Heart right ventricle (tissue), 16 donors: ENCODE measurements at regions not wholly inside any gene's neighbourhood (a gene's known extent, or its start where the extent isn't known, plus 50 kb on each side); places are given as distances from the start of the nearest gene placed in this dataset.

ENCODE experiments used
- ATAC-seq, 8 donors: fragments of 200-7000 bp; cut with Tn5 transposase; one replicate each; pipeline ENCODE4 v1.9.1; 2020; ENCODE audit warnings: mild to moderate bottlenecking in 8 of 8, moderate library complexity in 8 of 8, moderate number of reproducible peaks in 1 of 8
- DNase-seq, 2 donors: peaks; one replicate each; pipeline ENCODE4 v3.0.0-alpha.2; 2020
- H3K27ac ChIP-seq, 10 donors: fragments of 200-600 bp; sonication (generic) in 2 of 10; one replicate each; pipeline versions ENCODE4 v1.5.0 to v1.8.0; 2020 to 2022; ENCODE audit warnings: mild to moderate bottlenecking in 3 of 10
- H3K27me3 ChIP-seq, 7 donors: fragments of 200-600 bp; one replicate each; pipeline ENCODE4 v1.8.0; 2021 to 2022; ENCODE audit warnings: mild to moderate bottlenecking in 2 of 7
- H3K36me3 ChIP-seq, 9 donors: fragments of 200-600 bp; sonication (generic) in 1 of 9; one replicate each; pipeline versions ENCODE4 v1.5.0 to v1.8.0; 2020 to 2022; ENCODE audit warnings: mild to moderate bottlenecking in 2 of 9
- H3K4me1 ChIP-seq, 9 donors: fragments of 200-600 bp; sonication (generic) in 1 of 9; one replicate each; pipeline versions ENCODE4 v1.5.0 to v1.8.0; 2020 to 2022; ENCODE audit warnings: mild to moderate bottlenecking in 4 of 9
- H3K4me3 ChIP-seq, 10 donors: fragments of 200-600 bp; sonication (generic) in 2 of 10; one replicate each; pipeline versions ENCODE4 v1.5.0 to v1.8.0; 2020 to 2022; ENCODE audit warnings: mild to moderate bottlenecking in 7 of 10, moderate library complexity in 2 of 10
- H3K9me3 ChIP-seq, 11 donors: fragments of 200-600 bp in 10 of 11; sonication (generic) in 2 of 11; one replicate each; pipeline versions ENCODE4 v1.5.0 to v1.8.0; 2013 to 2022; ENCODE audit warnings: mild to moderate bottlenecking in 2 of 11, control low read depth in 1 of 11, moderate library complexity in 1 of 11
- WGBS, 2 donors: extraction: QIAGEN DNeasy Blood & Tissue Kit; methylation state at CpG; one replicate each; pipeline ENCODE4 v1.1.7; 2013; ENCODE audit warnings: inconsistent platforms in 1 of 2; 5-methylcytosine and 5-hydroxymethylcytosine counted together
- intact Hi-C, 10 donors: fragments of 100-400 bp; cut with DNase I; formaldehyde crosslinking; loops; one replicate each; pipeline versions ENCODE4 v1.11.1 to v1.14.2; 2022
- TF ChIP-seq, protein P1 (sequence below), 9 donors: fragments of 200-600 bp; sonication (generic) in 2 of 9; IDR thresholded peaks; one replicate each; pipeline versions ENCODE4 v1.5.0 to v1.8.0; 2021 to 2022; ENCODE audit warnings: antibody characterized with exemption in 9 of 9, mild to moderate bottlenecking in 5 of 9, moderate library complexity in 1 of 9
- donor health status: Arrhythmogenic right ventricular cardiomyopathy.
- donor health status: ischemic (EF 13 %, LVEDD 7.1; RV severe dilation, severe dysfunction).
- donor health status: healthy with polysubstance abuse.
- donor health status: DM: no; HTN: yes; CAD: no.
- donor health status: DM: no; HTN: no; CAD: no.
- donor health status: ischemic (EF 25% LVEDD 6.9; RV normal size, moderate dysfunction).
- donor health status: ischemic (EF 25% LVEDD 5.7; RV mildly dilated, moderate dysfunction).
- donor health status: healthy.
- donor health status: DM: yes; HTN: yes; CAD: no.
- donor health status: Ischemic cardiomyopathy.
- donor health status: ischemic (EF 35%, LVEDD 5.7; RV mildly dilated, moderate dysfunction).
- donor health status: nonischemic (EF 11% LVEDD 7.7; RV severe dilation, severe dysfunction).
- donor health status: DM: yes; HTN: yes; CAD: no.
- donor health status: PGD.
- donor health status: ischemic (EF 29% LVEDD 5.4; RV normal size, mild dysfunction).
- donor health status: nonischemic (EF 23%, LVEDD 6.1; RV moderate dilation, normal function).

GRCh38 chr5:62786099-62786498 lies 207.5 kb downstream of the LRRC70 start:
- H3K9me3 ChIP-seq, result peaks cover 0 to 2% (median 0%) of the 10 kb centered on the region in 11 donors
- H3K27me3 ChIP-seq, result no peaks in the 10 kb centered on the region
- H3K36me3 ChIP-seq, result no peaks in the 10 kb centered on the region
- intact Hi-C loops, result loop anchor here in 1 of 10 donors (10.0 kb wide), 1 partner anchor 321 kb away; no protein-coding TSS in a partner anchor
- DNase-seq (no peak), ATAC-seq (no peak)
- no peak overlapping the region for H3K27ac ChIP-seq
- 57% methylated on average over 1 of the region's 1 CpG for WGBS, 2 donors
- H3K4me3 ChIP-seq, result no peak overlapping the region
- TF ChIP-seq, protein P1, sequence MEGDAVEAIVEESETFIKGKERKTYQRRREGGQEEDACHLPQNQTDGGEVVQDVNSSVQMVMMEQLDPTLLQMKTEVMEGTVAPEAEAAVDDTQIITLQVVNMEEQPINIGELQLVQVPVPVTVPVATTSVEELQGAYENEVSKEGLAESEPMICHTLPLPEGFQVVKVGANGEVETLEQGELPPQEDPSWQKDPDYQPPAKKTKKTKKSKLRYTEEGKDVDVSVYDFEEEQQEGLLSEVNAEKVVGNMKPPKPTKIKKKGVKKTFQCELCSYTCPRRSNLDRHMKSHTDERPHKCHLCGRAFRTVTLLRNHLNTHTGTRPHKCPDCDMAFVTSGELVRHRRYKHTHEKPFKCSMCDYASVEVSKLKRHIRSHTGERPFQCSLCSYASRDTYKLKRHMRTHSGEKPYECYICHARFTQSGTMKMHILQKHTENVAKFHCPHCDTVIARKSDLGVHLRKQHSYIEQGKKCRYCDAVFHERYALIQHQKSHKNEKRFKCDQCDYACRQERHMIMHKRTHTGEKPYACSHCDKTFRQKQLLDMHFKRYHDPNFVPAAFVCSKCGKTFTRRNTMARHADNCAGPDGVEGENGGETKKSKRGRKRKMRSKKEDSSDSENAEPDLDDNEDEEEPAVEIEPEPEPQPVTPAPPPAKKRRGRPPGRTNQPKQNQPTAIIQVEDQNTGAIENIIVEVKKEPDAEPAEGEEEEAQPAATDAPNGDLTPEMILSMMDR (IDR thresholded peaks at IDR 0.05), result no peak
- no peaks in the 10 kb centered on the region for H3K4me1 ChIP-seq

DNA sequence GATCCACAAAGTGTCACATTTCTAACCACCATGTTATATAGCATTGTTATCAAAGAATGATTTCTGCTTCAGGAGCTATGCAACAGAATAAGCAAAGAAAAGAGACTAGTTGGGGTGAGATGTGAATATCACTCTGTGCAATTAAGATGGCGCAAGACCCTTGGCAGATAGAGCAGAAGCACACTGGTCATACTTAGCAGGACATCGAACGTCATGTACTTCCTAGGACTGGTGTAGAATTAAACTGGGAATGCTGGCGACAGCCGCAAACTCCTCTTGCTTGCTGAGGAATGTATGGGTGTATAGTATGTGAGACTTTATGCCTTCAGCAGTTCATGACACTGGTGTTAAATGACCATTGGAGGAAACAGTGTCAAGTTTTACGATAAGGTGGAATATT lies 207.0 kb downstream of the LRRC70 start:
- no peaks in the 10 kb centered on the region for H3K9me3 ChIP-seq
- TF ChIP-seq, protein P1 (IDR thresholded peaks at IDR 0.05), result no peak
- DNase-seq (no peak), ATAC-seq (no peak)
- no peaks in the 10 kb centered on the region for H3K36me3 ChIP-seq
- no peak overlapping the region for H3K4me3 ChIP-seq
- 95 to 96% methylated on average over 6 of the region's 6 CpGs for WGBS, 2 donors
- H3K27ac ChIP-seq, result no peak overlapping the region
- H3K4me1 ChIP-seq, result no peaks in the 10 kb centered on the region
- intact Hi-C loops, result loop anchor here in 1 of 10 donors (10.0 kb wide), 1 partner anchor 321 kb away; no protein-coding TSS in a partner anchor
- H3K27me3 ChIP-seq, result no peaks in the 10 kb centered on the region

DNA sequence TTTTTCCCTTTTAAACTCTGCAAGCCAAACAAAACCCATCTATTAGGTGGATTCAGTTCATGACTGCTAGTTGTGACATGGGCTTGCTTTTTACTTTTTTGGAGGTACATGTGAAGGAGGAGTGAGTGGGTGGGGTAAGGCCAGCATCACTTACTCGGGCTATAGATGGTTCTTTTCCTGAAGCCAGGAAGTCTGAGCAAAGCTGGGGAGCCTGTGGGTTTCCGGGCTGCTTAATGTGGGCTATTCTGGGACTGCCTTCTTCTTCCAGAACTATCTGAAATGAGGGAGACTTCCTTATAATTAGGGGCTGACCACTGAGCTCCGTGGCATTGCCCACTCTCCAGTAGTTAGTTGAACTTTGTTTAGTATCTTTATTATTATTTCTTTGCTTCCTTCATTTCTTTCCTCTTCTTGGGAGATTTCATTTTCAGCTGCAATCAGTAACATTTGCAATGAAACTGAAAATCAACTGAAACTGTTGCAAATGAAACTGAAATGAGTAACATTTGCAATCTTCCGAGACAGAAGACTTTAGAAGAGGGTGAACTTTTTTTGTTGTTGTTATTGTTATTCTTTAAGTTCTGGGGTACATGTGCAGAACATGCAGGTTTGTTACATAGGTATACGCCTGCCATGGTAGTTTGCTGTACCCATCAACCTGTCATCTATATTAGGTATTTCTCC lies 204.9 kb downstream of the LRRC70 start:
- intact Hi-C loops, result loop anchor here in 2 of 10 donors (5.0 to 10.0 kb wide), 2 partner anchors 319 to 321 kb away; no protein-coding TSS in a partner anchor
- H3K27ac ChIP-seq, result no peak overlapping the region

DNA sequence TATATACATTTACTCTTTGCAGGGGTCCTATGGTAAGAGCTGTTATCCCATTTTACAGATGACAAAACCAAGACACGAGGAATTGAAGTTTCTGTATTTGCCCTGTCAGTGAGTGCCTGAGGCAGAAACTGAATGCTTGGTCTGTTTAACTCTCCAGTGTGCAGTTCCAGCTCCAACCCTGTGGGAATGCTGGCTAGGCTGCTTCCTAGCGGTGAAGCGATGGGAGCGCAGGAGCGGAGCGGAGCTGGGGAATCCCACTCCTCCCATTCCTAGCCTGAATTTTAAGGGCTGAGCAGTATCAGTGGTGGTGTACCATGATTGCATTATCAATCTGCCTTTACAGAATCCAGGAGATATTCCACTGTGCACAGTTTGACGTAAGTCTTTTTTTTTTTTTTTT lies 202.3 kb downstream of the LRRC70 start:
- Histone ChIP-seq H3K27ac (no peak overlapping the region), H3K9me3 (no peaks in the 10 kb centered on the region), H3K4me3 (no peak overlapping the region), H3K4me1 (peaks cover 0 to 12% (median 0%) of the 10 kb centered on the region in 9 donors), H3K36me3 (no peaks in the 10 kb centered on the region), H3K27me3 (no peaks in the 10 kb centered on the region)
- TF ChIP-seq, protein P1 (IDR thresholded peaks at IDR 0.05), result no peak
- WGBS, 2 donors, result 89 to 95% methylated on average over 7 of the region's 7 CpGs
- intact Hi-C loops, result loop anchor here in 3 of 10 donors (2.0 to 10.0 kb wide), 3 partner anchors 316 to 322 kb away; no protein-coding TSS in a partner anchor
- DNase-seq (no peak), ATAC-seq (no peak)

More for the DNA sequence above, 204.9 kb downstream of the LRRC70 start:
- H3K4me3 ChIP-seq, result no peak overlapping the region
- H3K36me3 ChIP-seq, result no peaks in the 10 kb centered on the region
- TF ChIP-seq, protein P1 (IDR thresholded peaks at IDR 0.05), result no peak
- H3K9me3 ChIP-seq, result no peaks in the 10 kb centered on the region
- no peaks in the 10 kb centered on the region for H3K27me3 ChIP-seq
- ATAC-seq (no peak), DNase-seq (no peak)
- H3K4me1 ChIP-seq, result peaks cover 0 to 5% (median 0%) of the 10 kb centered on the region in 9 donors
- WGBS, 2 donors, result 70 to 71% methylated on average over 5 of the region's 5 CpGs
